Loucy (cell line): ENCODE measurements at regions not wholly inside any gene's neighbourhood (a gene's known extent, or its start where the extent isn't known, plus 50 kb on each side); places are given as distances from the start of the nearest gene placed in this dataset.

Source experiments
- H2AFZ ChIP-seq: fragments of 200-600 bp; sonication (generic); 2 replicates; pipeline ENCODE4 v1.6.0; 2016; ENCODE audit warnings: antibody characterized with exemption, mild to moderate bottlenecking, low read length, moderate library complexity
- H3F3A ChIP-seq: fragments of 200-600 bp; 2 replicates; pipeline ENCODE4 v1.6.0; 2016; ENCODE audit warnings: antibody characterized with exemption, low read depth, mild to moderate bottlenecking
- H3K27me3 ChIP-seq: fragments of 200-600 bp; sonication (generic); 2 replicates; pipeline ENCODE4 v1.6.1; 2014; ENCODE audit warnings: low read length, mild to moderate bottlenecking; ENCODE audit not compliant: insufficient read depth, poor library complexity, severe bottlenecking
- H3K36me3 ChIP-seq: fragments of 200-600 bp; sonication (generic); 2 replicates; pipeline ENCODE4 v1.6.1; 2016; ENCODE audit warnings: low read length; ENCODE audit not compliant: insufficient read depth
- H3K4me1 ChIP-seq: fragments of 200-600 bp; sonication (generic); 2 replicates; pipeline ENCODE4 v1.5.1; 2014; ENCODE audit warnings: low read length, mild to moderate bottlenecking; ENCODE audit not compliant: insufficient read depth, poor library complexity, severe bottlenecking
- H3K4me2 ChIP-seq: fragments of 200-600 bp; sonication (generic); 2 replicates; pipeline ENCODE4 v1.6.0; 2014; ENCODE audit warnings: antibody characterized with exemption, low read length, low read depth, mild to moderate bottlenecking; ENCODE audit not compliant: poor library complexity, severe bottlenecking
- H3K4me3 ChIP-seq: fragments of 200-600 bp; sonication (generic); 2 replicates; pipeline ENCODE4 v1.5.1; 2014; ENCODE audit warnings: low read length, mild to moderate bottlenecking, mixed read lengths; ENCODE audit not compliant: poor library complexity, severe bottlenecking
- H3K79me2 ChIP-seq: fragments of 200-600 bp; sonication (generic); 2 replicates; pipeline ENCODE4 v1.6.1; 2014; ENCODE audit warnings: low read length; ENCODE audit not compliant: insufficient read depth
- H3K9ac ChIP-seq: fragments of 200-600 bp; sonication (generic); 2 replicates; pipeline ENCODE4 v1.6.0; 2014; ENCODE audit warnings: mild to moderate bottlenecking, low read depth, low read length, moderate library complexity; ENCODE audit not compliant: poor library complexity, severe bottlenecking
- H3K9me2 ChIP-seq: fragments of 200-600 bp; sonication (generic); replicated peaks from 2 replicates; pipeline ENCODE4 v1.6.1; 2016; ENCODE audit warnings: low read depth, low read length, mixed read lengths
- H3K9me3 ChIP-seq: fragments of 200-600 bp; sonication (generic); 2 replicates; pipeline ENCODE4 v1.6.1; 2014; ENCODE audit warnings: mild to moderate bottlenecking, antibody characterized with exemption, low read length, low read depth; ENCODE audit not compliant: insufficient read depth
- H4K20me1 ChIP-seq: fragments of 200-600 bp; sonication (generic); 2 replicates; pipeline ENCODE4 v1.6.0; 2014; ENCODE audit warnings: antibody characterized with exemption, low read length, mild to moderate bottlenecking; ENCODE audit not compliant: insufficient read depth, poor library complexity, severe bottlenecking
- CTCF ChIP-seq: fragments of 200-600 bp; sonication (generic); conservative IDR thresholded peaks from 2 replicates; pipeline ENCODE4 v1.5.1; 2014; ENCODE audit warnings: mild to moderate bottlenecking, antibody characterized with exemption, low read length
- EZH2phosphoT487 ChIP-seq: fragments of 200-600 bp; IDR thresholded peaks from 2 replicates; pipeline ENCODE4 v1.6.1; 2018; ENCODE audit warnings: antibody characterized with exemption, mild to moderate bottlenecking, moderate library complexity, borderline replicate concordance

GRCh38 chr4:160247091-160247656 is 1144.3 kb downstream of the RAPGEF2 start:
- no peak overlapping the region for H3K9ac ChIP-seq
- H3K9me2 ChIP-seq: no peaks in the 10 kb centered on the region
- H2AFZ ChIP-seq: no peak overlapping the region
- H3K79me2 ChIP-seq: no peaks in the 10 kb centered on the region
- no peaks in the 10 kb centered on the region for H3K9me3 ChIP-seq
- no peak overlapping the region for H3K4me2 ChIP-seq
- H3K4me1 ChIP-seq: no peaks in the 10 kb centered on the region
- H3F3A ChIP-seq: no peaks in the 10 kb centered on the region
- no peaks in the 10 kb centered on the region for H3K27me3 ChIP-seq
- no peaks in the 10 kb centered on the region for H4K20me1 ChIP-seq
- H3K36me3 ChIP-seq: no peaks in the 10 kb centered on the region
- TF ChIP-seq EZH2phosphoT487 (no peak), CTCF (no peak)
- H3K4me3 ChIP-seq: no peak overlapping the region

- Histone ChIP-seq H3K4me2 (no peak overlapping the region), H3K4me1 (no peaks in the 10 kb centered on the region), H3K9me2 (no peaks in the 10 kb centered on the region), H4K20me1 (no peaks in the 10 kb centered on the region), H3K4me3 (no peak overlapping the region), H3K79me2 (no peaks in the 10 kb centered on the region), H3K27me3 (no peaks in the 10 kb centered on the region), H3K36me3 (no peaks in the 10 kb centered on the region), H3F3A (no peaks in the 10 kb centered on the region), H2AFZ (no peak overlapping the region), H3K9me3 (no peaks in the 10 kb centered on the region), H3K9ac (no peak overlapping the region)
- TF ChIP-seq CTCF (no peak), EZH2phosphoT487 (no peak)
These were observed 1148.8 kb downstream of the RAPGEF2 start for GRCh38 chr4:160251522-160252170.

- H3K36me3 ChIP-seq: no peaks in the 10 kb centered on the region
- H3K79me2 ChIP-seq: no peaks in the 10 kb centered on the region
- H3K4me1 ChIP-seq: no peaks in the 10 kb centered on the region
- no peak overlapping the region for H3K4me3 ChIP-seq
- H2AFZ ChIP-seq: no peak overlapping the region
- no peak overlapping the region for H3K9ac ChIP-seq
- H3K4me2 ChIP-seq: no peak overlapping the region
- no peaks in the 10 kb centered on the region for H3K9me2 ChIP-seq
- H4K20me1 ChIP-seq: no peaks in the 10 kb centered on the region
- H3K27me3 ChIP-seq: no peaks in the 10 kb centered on the region
- TF ChIP-seq EZH2phosphoT487 (no peak), CTCF (no peak)
- H3F3A ChIP-seq: no peaks in the 10 kb centered on the region
- no peaks in the 10 kb centered on the region for H3K9me3 ChIP-seq
These were observed 1154.4 kb downstream of the RAPGEF2 start for GRCh38 chr4:160257318-160257717.
